ENCODE measurements at regions not wholly inside any gene's neighbourhood (a gene's known extent, or its start where the extent isn't known, plus 50 kb on each side); places are given as distances from the start of the nearest gene placed in this dataset.

DNA sequence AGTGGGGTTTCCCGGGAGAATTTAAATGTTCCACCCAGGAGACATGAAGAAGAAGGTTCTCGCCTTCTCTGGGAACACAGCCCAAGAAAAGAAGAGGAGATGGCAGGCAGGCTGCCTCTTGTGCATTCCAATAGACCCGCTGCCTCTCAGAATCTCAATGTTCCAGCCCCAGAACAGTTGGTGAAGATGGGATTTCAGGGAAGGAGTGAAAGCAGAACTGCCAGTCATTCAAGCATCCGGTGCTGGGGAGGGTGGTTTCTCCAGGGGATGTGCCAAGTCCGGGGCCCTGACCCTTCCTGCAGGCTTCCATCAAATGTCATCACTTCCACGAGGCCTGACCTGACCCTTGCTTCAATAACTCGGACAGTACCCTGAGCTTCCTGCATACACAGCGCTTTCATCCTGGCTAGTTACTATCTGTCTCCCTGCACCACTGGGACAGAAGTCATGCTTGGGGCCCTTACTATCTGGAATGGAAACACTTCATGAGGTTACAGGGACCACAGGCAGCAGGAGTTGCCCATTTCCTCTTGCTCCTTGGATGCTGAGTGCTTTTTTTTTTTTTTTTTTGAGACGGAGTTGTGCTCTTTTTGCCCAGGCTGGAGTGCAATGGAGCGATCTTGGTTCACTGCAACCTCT is 386.6 kb upstream of the POU3F1 start:
- TF ChIP-seq, protein P1, sequence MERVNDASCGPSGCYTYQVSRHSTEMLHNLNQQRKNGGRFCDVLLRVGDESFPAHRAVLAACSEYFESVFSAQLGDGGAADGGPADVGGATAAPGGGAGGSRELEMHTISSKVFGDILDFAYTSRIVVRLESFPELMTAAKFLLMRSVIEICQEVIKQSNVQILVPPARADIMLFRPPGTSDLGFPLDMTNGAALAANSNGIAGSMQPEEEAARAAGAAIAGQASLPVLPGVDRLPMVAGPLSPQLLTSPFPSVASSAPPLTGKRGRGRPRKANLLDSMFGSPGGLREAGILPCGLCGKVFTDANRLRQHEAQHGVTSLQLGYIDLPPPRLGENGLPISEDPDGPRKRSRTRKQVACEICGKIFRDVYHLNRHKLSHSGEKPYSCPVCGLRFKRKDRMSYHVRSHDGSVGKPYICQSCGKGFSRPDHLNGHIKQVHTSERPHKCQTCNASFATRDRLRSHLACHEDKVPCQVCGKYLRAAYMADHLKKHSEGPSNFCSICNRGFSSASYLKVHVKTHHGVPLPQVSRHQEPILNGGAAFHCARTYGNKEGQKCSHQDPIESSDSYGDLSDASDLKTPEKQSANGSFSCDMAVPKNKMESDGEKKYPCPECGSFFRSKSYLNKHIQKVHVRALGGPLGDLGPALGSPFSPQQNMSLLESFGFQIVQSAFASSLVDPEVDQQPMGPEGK (CRISPR knock-in tag; IDR thresholded peaks at IDR 0.05; ENCODE audit: borderline replicate concordance): no peak
- TF ChIP-seq RARB (CRISPR knock-in tag; IDR thresholded peaks at IDR 0.05) (no peak), ARNTL (CRISPR knock-in tag; IDR thresholded peaks at IDR 0.05; ENCODE audit: borderline replicate concordance, low read depth) (no peak), ESRRG (CRISPR knock-in tag; IDR thresholded peaks at IDR 0.05) (no peak), PPARA (CRISPR knock-in tag; IDR thresholded peaks at IDR 0.05; ENCODE audit: borderline replicate concordance) (no peak)
- TF ChIP-seq, protein P2, sequence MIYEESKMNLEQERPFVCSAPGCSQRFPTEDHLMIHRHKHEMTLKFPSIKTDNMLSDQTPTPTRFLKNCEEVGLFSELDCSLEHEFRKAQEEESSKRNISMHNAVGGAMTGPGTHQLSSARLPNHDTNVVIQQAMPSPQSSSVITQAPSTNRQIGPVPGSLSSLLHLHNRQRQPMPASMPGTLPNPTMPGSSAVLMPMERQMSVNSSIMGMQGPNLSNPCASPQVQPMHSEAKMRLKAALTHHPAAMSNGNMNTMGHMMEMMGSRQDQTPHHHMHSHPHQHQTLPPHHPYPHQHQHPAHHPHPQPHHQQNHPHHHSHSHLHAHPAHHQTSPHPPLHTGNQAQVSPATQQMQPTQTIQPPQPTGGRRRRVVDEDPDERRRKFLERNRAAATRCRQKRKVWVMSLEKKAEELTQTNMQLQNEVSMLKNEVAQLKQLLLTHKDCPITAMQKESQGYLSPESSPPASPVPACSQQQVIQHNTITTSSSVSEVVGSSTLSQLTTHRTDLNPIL (CRISPR knock-in tag; IDR thresholded peaks at IDR 0.05; ENCODE audit: low read depth): no peak

Measured in SK-N-SH treated with all-trans-retinoic acid at 6 μM for 48 hours (cell line).